ENCODE measurements at regions not wholly inside any gene's neighbourhood (a gene's known extent, or its start where the extent isn't known, plus 50 kb on each side); places are given as distances from the start of the nearest gene placed in this dataset.

DNA sequence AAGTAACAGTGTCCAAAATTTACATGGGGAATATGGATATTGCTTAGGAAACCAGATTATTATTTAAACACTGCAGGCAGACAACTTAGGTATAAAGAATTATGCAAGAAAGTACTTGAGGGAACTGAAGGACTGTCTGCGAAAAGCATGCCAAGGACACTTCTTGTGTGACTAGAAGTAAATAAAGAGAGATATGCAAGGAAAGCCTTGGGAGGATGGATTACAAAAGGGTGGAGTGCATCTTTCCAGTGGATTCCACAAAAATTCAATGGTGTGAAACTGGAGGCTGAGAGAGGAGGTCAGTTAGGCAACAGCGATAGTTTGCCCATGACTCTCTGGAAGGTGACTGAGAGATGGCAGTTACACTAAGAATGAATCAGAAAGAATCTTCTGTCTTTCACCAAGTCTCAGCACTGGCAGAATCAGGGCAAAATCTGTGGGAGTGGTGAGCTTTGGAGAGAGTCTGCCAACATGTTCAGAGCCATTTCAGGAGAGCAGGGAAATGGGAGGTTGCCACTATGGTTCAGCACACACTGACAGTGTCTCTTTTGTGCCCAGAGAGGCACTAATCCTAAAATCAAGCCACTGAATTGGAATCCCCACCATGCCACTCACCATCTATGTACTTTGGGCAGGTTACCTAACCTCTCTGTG lies 331.6 kb downstream of the BMPER start:
- no TSS peak for BruUV-seq (replicated peaks)
- intact Hi-C loops (cut with micrococcal nuclease; ENCODE audit: unreplicated experiment) = no loop called here
- CTCF ChIA-PET = no interaction called here
- Histone ChIP-seq H3K36me3 (ENCODE audit: insufficient read depth, low read length, poor library complexity, severe bottlenecking) (no peaks in the 10 kb centered on the region), H3K9me3 (ENCODE audit: low read depth, low read length, poor library complexity, severe bottlenecking) (no peaks in the 10 kb centered on the region), H3K4me1 (ENCODE audit: insufficient read depth, low read length, poor library complexity, severe bottlenecking) (no peaks in the 10 kb centered on the region), H3K4me3 (ENCODE audit: low read depth, low read length, poor library complexity, severe bottlenecking) (no peak overlapping the region), H3K27me3 (replicated peaks; ENCODE audit: insufficient read depth, low read depth, low read length, poor library complexity) (no peaks in the 10 kb centered on the region), H3K27ac (ENCODE audit: low read depth, low read length, poor library complexity, severe bottlenecking) (no peak overlapping the region)
- no peak for DNase-seq (ENCODE audit: low spot score)
- POLR2A ChIA-PET (ENCODE audit: low non-redundant PET) = no interaction called here
- TF ChIP-seq, protein P1, sequence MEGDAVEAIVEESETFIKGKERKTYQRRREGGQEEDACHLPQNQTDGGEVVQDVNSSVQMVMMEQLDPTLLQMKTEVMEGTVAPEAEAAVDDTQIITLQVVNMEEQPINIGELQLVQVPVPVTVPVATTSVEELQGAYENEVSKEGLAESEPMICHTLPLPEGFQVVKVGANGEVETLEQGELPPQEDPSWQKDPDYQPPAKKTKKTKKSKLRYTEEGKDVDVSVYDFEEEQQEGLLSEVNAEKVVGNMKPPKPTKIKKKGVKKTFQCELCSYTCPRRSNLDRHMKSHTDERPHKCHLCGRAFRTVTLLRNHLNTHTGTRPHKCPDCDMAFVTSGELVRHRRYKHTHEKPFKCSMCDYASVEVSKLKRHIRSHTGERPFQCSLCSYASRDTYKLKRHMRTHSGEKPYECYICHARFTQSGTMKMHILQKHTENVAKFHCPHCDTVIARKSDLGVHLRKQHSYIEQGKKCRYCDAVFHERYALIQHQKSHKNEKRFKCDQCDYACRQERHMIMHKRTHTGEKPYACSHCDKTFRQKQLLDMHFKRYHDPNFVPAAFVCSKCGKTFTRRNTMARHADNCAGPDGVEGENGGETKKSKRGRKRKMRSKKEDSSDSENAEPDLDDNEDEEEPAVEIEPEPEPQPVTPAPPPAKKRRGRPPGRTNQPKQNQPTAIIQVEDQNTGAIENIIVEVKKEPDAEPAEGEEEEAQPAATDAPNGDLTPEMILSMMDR (conservative IDR thresholded peaks at IDR 0.05; ENCODE audit: low read depth, low read length) = no peak
- no peak for TF ChIP-seq EZH2 (IDR thresholded peaks at IDR 0.05; ENCODE audit: borderline replicate concordance, low read depth, low read length, poor library complexity, severe bottlenecking)

DNA sequence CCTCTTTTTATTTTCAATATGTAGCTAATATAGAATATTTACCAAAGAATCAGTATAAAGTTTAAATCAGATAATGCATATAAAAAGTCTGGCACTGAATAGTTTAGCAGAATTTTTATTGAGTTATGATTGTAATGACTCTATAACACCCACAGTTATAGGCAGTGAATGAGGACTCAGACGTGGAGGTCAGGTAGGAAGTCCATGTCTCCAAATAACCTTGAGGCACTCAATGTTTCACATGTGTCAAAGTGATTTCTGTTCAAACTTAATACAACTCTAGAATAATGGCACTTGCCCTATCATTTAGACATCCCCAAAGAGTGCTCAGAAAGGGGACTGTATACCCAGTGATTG lies 332.1 kb downstream of the BMPER start:
- POLR2A ChIA-PET (ENCODE audit: low non-redundant PET) = no interaction called here

DNA sequence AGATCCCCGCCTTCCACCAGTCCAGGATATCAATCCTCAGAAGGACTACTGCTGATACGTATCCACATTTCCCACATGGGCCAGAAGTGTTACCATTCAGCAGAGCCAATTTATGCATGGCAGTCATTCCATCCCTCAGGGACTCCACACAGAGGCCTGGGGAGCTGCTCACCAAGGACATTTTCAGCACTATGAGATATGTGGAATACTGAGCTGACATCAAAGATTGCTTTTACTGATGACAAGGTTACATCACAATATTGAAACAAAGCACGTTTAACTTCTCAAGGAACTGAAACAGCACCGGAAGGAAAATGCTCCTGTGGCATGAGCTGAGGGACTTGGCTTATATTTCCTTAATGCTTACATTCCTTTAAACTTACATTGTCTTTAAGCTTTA lies 335.1 kb downstream of the BMPER start:
- H3K4me1 ChIP-seq (ENCODE audit: insufficient read depth, low read length, poor library complexity, severe bottlenecking) = no peaks in the 10 kb centered on the region
- no peaks in the 10 kb centered on the region for H3K9me3 ChIP-seq (ENCODE audit: low read depth, low read length, poor library complexity, severe bottlenecking)
- ChIA-PET POLR2A (ENCODE audit: low non-redundant PET) (no interaction called here), CTCF (no interaction called here)
- no peak overlapping the region for H3K4me3 ChIP-seq (ENCODE audit: low read depth, low read length, poor library complexity, severe bottlenecking)
- H3K27ac ChIP-seq (ENCODE audit: low read depth, low read length, poor library complexity, severe bottlenecking) = no peak overlapping the region
- no peaks in the 10 kb centered on the region for H3K27me3 ChIP-seq (replicated peaks; ENCODE audit: insufficient read depth, low read depth, low read length, poor library complexity)
- intact Hi-C loops (cut with micrococcal nuclease; ENCODE audit: unreplicated experiment) = no loop called here
- DNase-seq (ENCODE audit: low spot score) = no peak
- BruUV-seq (replicated peaks) = no TSS peak
- TF ChIP-seq, protein P1 (conservative IDR thresholded peaks at IDR 0.05; ENCODE audit: low read depth, low read length) = no peak
- TF ChIP-seq EZH2 (IDR thresholded peaks at IDR 0.05; ENCODE audit: borderline replicate concordance, low read depth, low read length, poor library complexity, severe bottlenecking) = no peak
- H3K36me3 ChIP-seq (ENCODE audit: insufficient read depth, low read length, poor library complexity, severe bottlenecking) = no peaks in the 10 kb centered on the region

More for the DNA sequence above, 332.1 kb downstream of the BMPER start:
- no peak for DNase-seq (ENCODE audit: low spot score)
- BruUV-seq (replicated peaks) = no TSS peak
- H3K36me3 ChIP-seq (ENCODE audit: insufficient read depth, low read length, poor library complexity, severe bottlenecking) = no peaks in the 10 kb centered on the region
- TF ChIP-seq, protein P1 (conservative IDR thresholded peaks at IDR 0.05; ENCODE audit: low read depth, low read length) = no peak
- TF ChIP-seq EZH2 (IDR thresholded peaks at IDR 0.05; ENCODE audit: borderline replicate concordance, low read depth, low read length, poor library complexity, severe bottlenecking) = no peak
- CTCF ChIA-PET = no interaction called here
- H3K27ac ChIP-seq (ENCODE audit: low read depth, low read length, poor library complexity, severe bottlenecking) = no peak overlapping the region
- no peaks in the 10 kb centered on the region for H3K4me1 ChIP-seq (ENCODE audit: insufficient read depth, low read length, poor library complexity, severe bottlenecking)
- H3K4me3 ChIP-seq (ENCODE audit: low read depth, low read length, poor library complexity, severe bottlenecking) = no peak overlapping the region
- no peaks in the 10 kb centered on the region for H3K9me3 ChIP-seq (ENCODE audit: low read depth, low read length, poor library complexity, severe bottlenecking)
- H3K27me3 ChIP-seq (replicated peaks; ENCODE audit: insufficient read depth, low read depth, low read length, poor library complexity) = no peaks in the 10 kb centered on the region
- intact Hi-C loops (cut with micrococcal nuclease; ENCODE audit: unreplicated experiment) = no loop called here

Measured in A673 (cell line).